GM12878 (cell line): ENCODE measurements at regions not wholly inside any gene's neighbourhood (a gene's known extent, or its start where the extent isn't known, plus 50 kb on each side); places are given as distances from the start of the nearest gene placed in this dataset.

Source experiments
- ATAC-seq: fragments of 200-7000 bp; cut with Tn5 transposase; 3 replicates; pipeline ENCODE4 v1.9.1; 2020; ENCODE audit warnings: mild to moderate bottlenecking, moderate library complexity
- BruUV-seq: library from RNA; stranded (reverse); fragments of 400-500 nt; replicated peaks from 2 replicates; lab custom pipeline; 2021; lab: Mats Ljungman, UMichigan
- CTCF ChIA-PET: fragments of 300-600 bp; sonication (Branson Sonifier 250); formaldehyde crosslinking; extraction: SDS; loops from one replicate; lab custom pipeline; 2021; ENCODE audit warnings: inconsistent platforms; lab: Yijun Ruan, JAX
- POLR2A ChIA-PET: fragments of 350-600 bp; formaldehyde crosslinking; extraction: SDS; loops from one replicate; lab custom pipeline; 2021; ENCODE audit warnings: inconsistent platforms; lab: Charles Lee
- RAD21 ChIA-PET: fragments of 300-600 bp; sonication (Branson Sonifier 250); formaldehyde crosslinking; loops from one replicate; lab custom pipeline; 2023; ENCODE audit warnings: antibody characterized with exemption; ENCODE audit not compliant: unreplicated experiment; lab: Charles Lee
- SMC1A ChIA-PET: fragments of 300-600 bp; sonication (Branson Sonifier 250); formaldehyde crosslinking; loops from one replicate; lab custom pipeline; 2023; ENCODE audit not compliant: unreplicated experiment, uncharacterized antibody; lab: Charles Lee
- DNase-seq: peaks from one replicate; pipeline ENCODE4 v3.0.0-alpha.2; 2011; ENCODE audit warnings: low read depth, low spot score
- FAIRE-seq: peaks from 3 replicates; lab custom pipeline; 2011; peaks lifted over from hg19 to GRCh38; lab: Jason Lieb, UNC
- H2AFZ ChIP-seq: 2 replicates; pipeline ENCODE4 v1.6.0; 2011; ENCODE audit warnings: low read depth, low read length, control low read depth; ENCODE audit not compliant: control insufficient read depth
- H3K27ac ChIP-seq: 2 replicates; pipeline ENCODE4 v1.5.1; 2011; ENCODE audit warnings: control low read depth; ENCODE audit not compliant: control insufficient read depth, insufficient read depth
- H3K27me3 ChIP-seq, 2 experiments: replicated peaks in 1 of 2; 2 replicates each; pipeline versions ENCODE4 v1.6.0 to v1.6.1; 2011; ENCODE audit warnings: low read length in 1 of 2; ENCODE audit not compliant: control insufficient read depth in 2 of 2, insufficient read depth in 2 of 2
- H3K36me3 ChIP-seq, 2 experiments: 2 replicates each; pipeline ENCODE4 v1.5.1; 2011; ENCODE audit warnings: low read length in 1 of 2; ENCODE audit not compliant: control insufficient read depth in 2 of 2, insufficient read depth in 2 of 2
- H3K4me1 ChIP-seq: 2 replicates; pipeline ENCODE4 v1.6.1; 2011; ENCODE audit warnings: mild to moderate bottlenecking, low read length, moderate library complexity, mixed read lengths; ENCODE audit not compliant: control insufficient read depth, insufficient read depth
- H3K4me2 ChIP-seq: 2 replicates; pipeline ENCODE4 v1.6.0; 2011; ENCODE audit warnings: control low read depth; ENCODE audit not compliant: control insufficient read depth, insufficient read depth
- H3K4me3 ChIP-seq: fragments of 200-600 bp; sonication (generic); 2 replicates; pipeline ENCODE4 v1.5.1; 2016
- H3K79me2 ChIP-seq: 2 replicates; pipeline ENCODE4 v1.6.0; 2011; ENCODE audit warnings: low read length; ENCODE audit not compliant: control insufficient read depth, insufficient read depth
- H3K9ac ChIP-seq: 2 replicates; pipeline ENCODE4 v1.8.0; 2011; ENCODE audit warnings: low read length, control low read depth, mixed read lengths; ENCODE audit not compliant: control insufficient read depth, insufficient read depth
- H3K9me3 ChIP-seq: replicated peaks from 3 replicates; pipeline ENCODE4 v1.5.1; 2011; ENCODE audit warnings: mild to moderate bottlenecking, low read length; ENCODE audit not compliant: control insufficient read depth, insufficient read depth
- H4K20me1 ChIP-seq: 2 replicates; pipeline ENCODE4 v1.6.0; 2011; ENCODE audit not compliant: control insufficient read depth, insufficient read depth
- BACH1 ChIP-seq: fragments of 450-650 bp; IDR thresholded peaks from 2 replicates; pipeline ENCODE4 v1.6.1; 2017; ENCODE audit warnings: mild to moderate bottlenecking, borderline replicate concordance
- BCL11A ChIP-seq: IDR thresholded peaks from 2 replicates; pipeline ENCODE4 v1.6.1; 2011; ENCODE audit warnings: low read depth, low read length
- BRCA1 ChIP-seq: IDR thresholded peaks from 2 replicates; pipeline ENCODE4 v1.6.1; 2011; ENCODE audit warnings: low read depth, low read length, improper control_type of control experiment
- CREB1 ChIP-seq: IDR thresholded peaks from 2 replicates; pipeline ENCODE4 v1.6.1; 2012; ENCODE audit warnings: low read depth, mild to moderate bottlenecking, inconsistent platforms
- ETV6 ChIP-seq, 2 experiments: fragments of 450-650 bp in 1 of 2; IDR thresholded peaks in 1 of 2; conservative IDR thresholded peaks in 1 of 2; 2 replicates each; pipeline ENCODE4 v1.6.1; 2014; ENCODE audit warnings: antibody characterized with exemption in 1 of 2, borderline replicate concordance in 1 of 2, low read depth in 1 of 2, mild to moderate bottlenecking in 1 of 2, moderate library complexity in 1 of 2
- HCFC1 ChIP-seq: fragments of 150-350 bp; IDR thresholded peaks from 2 replicates; pipeline ENCODE4 v1.6.1; 2014; ENCODE audit warnings: low read length
- JUND ChIP-seq: IDR thresholded peaks from 2 replicates; pipeline ENCODE4 v1.6.1; 2012; ENCODE audit warnings: low read depth, mild to moderate bottlenecking, low read length, improper control_type of control experiment, moderate library complexity
- MXI1 ChIP-seq: fragments of 150-350 bp; IDR thresholded peaks from 2 replicates; pipeline ENCODE4 v1.6.1; 2011; ENCODE audit warnings: low read depth, mild to moderate bottlenecking, inconsistent platforms, low read length, improper control_type of control experiment
- NFYA ChIP-seq: IDR thresholded peaks from 2 replicates; pipeline ENCODE4 v1.6.1; 2011; ENCODE audit warnings: low read depth, mild to moderate bottlenecking, low read length, improper control_type of control experiment, borderline replicate concordance
- TCF3 ChIP-seq: IDR thresholded peaks from 2 replicates; pipeline ENCODE4 v1.6.1; 2012; ENCODE audit warnings: low read depth, mild to moderate bottlenecking, low read length, borderline replicate concordance; ENCODE audit not compliant: insufficient read depth
- WRNIP1 ChIP-seq: IDR thresholded peaks from 2 replicates; pipeline ENCODE4 v1.6.1; 2011; ENCODE audit warnings: low read depth, low read length, improper control_type of control experiment, borderline replicate concordance
- ZBED1 ChIP-seq: IDR thresholded peaks from 2 replicates; pipeline ENCODE4 v1.6.1; 2016; ENCODE audit warnings: borderline replicate concordance
- ZNF384 ChIP-seq: IDR thresholded peaks from 2 replicates; pipeline ENCODE4 v1.6.1; 2012; ENCODE audit warnings: low read depth, mild to moderate bottlenecking, low read length, improper control_type of control experiment, borderline replicate concordance
- WGBS: methylation state at CpG from one replicate; pipeline ENCODE4 v1.1.6; 2016; ENCODE audit warnings: low lambda C conversion rate; ENCODE audit not compliant: insufficient replicate concordance, insufficient coverage; ENCODE audit errors: missing lambda C conversion rate; 5-methylcytosine and 5-hydroxymethylcytosine counted together
- in situ Hi-C: fragments of 300-500 bp; cut with MboI; formaldehyde crosslinking; loops from 9 replicates; pipeline ENCODE4 v1.14.3; 2018; ENCODE audit warnings: mixed read lengths
- intact Hi-C: fragments of 100-400 bp; cut with micrococcal nuclease; formaldehyde crosslinking; loops from one replicate; pipeline ENCODE4 v1.14.2; 2022; ENCODE audit not compliant: unreplicated experiment
- TF ChIP-seq, protein P1 (sequence below): IDR thresholded peaks from 2 replicates; pipeline ENCODE4 v1.6.1; 2012; ENCODE audit warnings: low read depth, low read length, improper control_type of control experiment
- TF ChIP-seq, protein P2 (sequence below): fragments of 150-350 bp; IDR thresholded peaks from 2 replicates; pipeline ENCODE4 v1.6.1; 2016; ENCODE audit warnings: low read depth, low read length
- TF ChIP-seq, protein P3 (sequence below): fragments of 450-650 bp; IDR thresholded peaks from 2 replicates; pipeline ENCODE4 v1.6.1; 2018; ENCODE audit warnings: borderline replicate concordance, mild to moderate bottlenecking; ENCODE audit not compliant: partially characterized antibody

DNA sequence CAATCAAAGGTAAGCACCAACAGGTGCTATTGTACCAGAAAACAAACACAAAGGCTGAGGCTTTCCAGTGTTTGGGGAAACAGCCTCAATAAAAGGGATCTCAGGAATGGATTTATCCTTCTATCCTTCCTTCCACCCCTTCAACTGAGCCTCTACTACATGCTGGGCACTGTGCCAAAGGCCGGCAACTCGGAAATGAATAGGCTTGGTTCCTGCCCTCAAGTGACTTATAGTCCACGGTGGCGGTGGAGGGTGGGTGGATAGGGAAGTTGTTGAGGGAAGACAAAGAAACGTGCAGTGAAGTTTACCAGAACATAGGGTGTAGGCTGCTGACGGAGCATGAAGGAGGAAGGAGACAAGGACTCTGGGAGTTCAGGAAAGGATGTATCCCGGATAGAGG is 73.4 kb upstream of the TAB2 start:
- Histone ChIP-seq H3K27me3 (no peaks in the 10 kb centered on the region), H2AFZ (no peak overlapping the region), H3K9ac (no peak overlapping the region), H3K27ac (no peak overlapping the region), H3K4me1 (peaks cover 18% of the 10 kb centered on the region), H3K4me2 (no peak overlapping the region), H3K4me3 (no peak overlapping the region), H3K79me2 (no peaks in the 10 kb centered on the region), H4K20me1 (no peaks in the 10 kb centered on the region), H3K36me3 (no peaks in the 10 kb centered on the region), H3K9me3 (peaks cover 12% of the 10 kb centered on the region)
- POLR2A ChIA-PET: no interaction called here
- in situ Hi-C loops: no loop called here
- TF ChIP-seq ZBED1: no peak
- no peak for TF ChIP-seq JUND
- TF ChIP-seq TCF3: no peak
- no peak for TF ChIP-seq ZNF384
- no peak for TF ChIP-seq BRCA1
- TF ChIP-seq, protein P1, sequence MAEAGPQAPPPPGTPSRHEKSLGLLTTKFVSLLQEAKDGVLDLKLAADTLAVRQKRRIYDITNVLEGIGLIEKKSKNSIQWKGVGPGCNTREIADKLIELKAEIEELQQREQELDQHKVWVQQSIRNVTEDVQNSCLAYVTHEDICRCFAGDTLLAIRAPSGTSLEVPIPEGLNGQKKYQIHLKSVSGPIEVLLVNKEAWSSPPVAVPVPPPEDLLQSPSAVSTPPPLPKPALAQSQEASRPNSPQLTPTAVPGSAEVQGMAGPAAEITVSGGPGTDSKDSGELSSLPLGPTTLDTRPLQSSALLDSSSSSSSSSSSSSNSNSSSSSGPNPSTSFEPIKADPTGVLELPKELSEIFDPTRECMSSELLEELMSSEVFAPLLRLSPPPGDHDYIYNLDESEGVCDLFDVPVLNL: no peak
- no peak for TF ChIP-seq BCL11A
- TF ChIP-seq, protein P2, sequence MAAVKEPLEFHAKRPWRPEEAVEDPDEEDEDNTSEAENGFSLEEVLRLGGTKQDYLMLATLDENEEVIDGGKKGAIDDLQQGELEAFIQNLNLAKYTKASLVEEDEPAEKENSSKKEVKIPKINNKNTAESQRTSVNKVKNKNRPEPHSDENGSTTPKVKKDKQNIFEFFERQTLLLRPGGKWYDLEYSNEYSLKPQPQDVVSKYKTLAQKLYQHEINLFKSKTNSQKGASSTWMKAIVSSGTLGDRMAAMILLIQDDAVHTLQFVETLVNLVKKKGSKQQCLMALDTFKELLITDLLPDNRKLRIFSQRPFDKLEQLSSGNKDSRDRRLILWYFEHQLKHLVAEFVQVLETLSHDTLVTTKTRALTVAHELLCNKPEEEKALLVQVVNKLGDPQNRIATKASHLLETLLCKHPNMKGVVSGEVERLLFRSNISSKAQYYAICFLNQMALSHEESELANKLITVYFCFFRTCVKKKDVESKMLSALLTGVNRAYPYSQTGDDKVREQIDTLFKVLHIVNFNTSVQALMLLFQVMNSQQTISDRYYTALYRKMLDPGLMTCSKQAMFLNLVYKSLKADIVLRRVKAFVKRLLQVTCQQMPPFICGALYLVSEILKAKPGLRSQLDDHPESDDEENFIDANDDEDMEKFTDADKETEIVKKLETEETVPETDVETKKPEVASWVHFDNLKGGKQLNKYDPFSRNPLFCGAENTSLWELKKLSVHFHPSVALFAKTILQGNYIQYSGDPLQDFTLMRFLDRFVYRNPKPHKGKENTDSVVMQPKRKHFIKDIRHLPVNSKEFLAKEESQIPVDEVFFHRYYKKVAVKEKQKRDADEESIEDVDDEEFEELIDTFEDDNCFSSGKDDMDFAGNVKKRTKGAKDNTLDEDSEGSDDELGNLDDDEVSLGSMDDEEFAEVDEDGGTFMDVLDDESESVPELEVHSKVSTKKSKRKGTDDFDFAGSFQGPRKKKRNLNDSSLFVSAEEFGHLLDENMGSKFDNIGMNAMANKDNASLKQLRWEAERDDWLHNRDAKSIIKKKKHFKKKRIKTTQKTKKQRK: no peak
- TF ChIP-seq NFYA: no peak
- no peak for TF ChIP-seq HCFC1
- TF ChIP-seq BACH1: no peak
- no peak for TF ChIP-seq MXI1
- TF ChIP-seq CREB1: no peak
- TF ChIP-seq, protein P3, sequence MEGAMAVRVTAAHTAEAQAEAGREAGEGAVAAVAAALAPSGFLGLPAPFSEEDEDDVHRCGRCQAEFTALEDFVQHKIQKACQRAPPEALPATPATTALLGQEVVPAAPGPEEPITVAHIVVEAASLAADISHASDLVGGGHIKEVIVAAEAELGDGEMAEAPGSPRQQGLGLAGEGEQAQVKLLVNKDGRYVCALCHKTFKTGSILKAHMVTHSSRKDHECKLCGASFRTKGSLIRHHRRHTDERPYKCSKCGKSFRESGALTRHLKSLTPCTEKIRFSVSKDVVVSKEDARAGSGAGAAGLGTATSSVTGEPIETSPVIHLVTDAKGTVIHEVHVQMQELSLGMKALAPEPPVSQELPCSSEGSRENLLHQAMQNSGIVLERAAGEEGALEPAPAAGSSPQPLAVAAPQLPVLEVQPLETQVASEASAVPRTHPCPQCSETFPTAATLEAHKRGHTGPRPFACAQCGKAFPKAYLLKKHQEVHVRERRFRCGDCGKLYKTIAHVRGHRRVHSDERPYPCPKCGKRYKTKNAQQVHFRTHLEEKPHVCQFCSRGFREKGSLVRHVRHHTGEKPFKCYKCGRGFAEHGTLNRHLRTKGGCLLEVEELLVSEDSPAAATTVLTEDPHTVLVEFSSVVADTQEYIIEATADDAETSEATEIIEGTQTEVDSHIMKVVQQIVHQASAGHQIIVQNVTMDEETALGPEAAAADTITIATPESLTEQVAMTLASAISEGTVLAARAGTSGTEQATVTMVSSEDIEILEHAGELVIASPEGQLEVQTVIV: no peak
- TF ChIP-seq ETV6 (conservative IDR thresholded peaks at IDR 0.05 in 1 of 2, IDR thresholded peaks at IDR 0.05 in 1 of 2; ENCODE audit: borderline replicate concordance in 1 of 2, low read depth in 1 of 2): no peak
- TF ChIP-seq WRNIP1: no peak
- RAD21 ChIA-PET: no interaction called here
- CTCF ChIA-PET: interaction anchor here (1.1 kb wide), 1 partner anchor 28 kb away, joined by 6 read pairs; no protein-coding TSS in a partner anchor
- BruUV-seq: no TSS peak
- FAIRE-seq (no peak), ATAC-seq (no peak), DNase-seq (no peak)
- intact Hi-C loops: no loop called here
- SMC1A ChIA-PET: no interaction called here
- 69% methylated on average over 7 of the region's 7 CpGs for WGBS
